ENCODE measurements at regions not wholly inside any gene's neighbourhood (a gene's known extent, or its start where the extent isn't known, plus 50 kb on each side); places are given as distances from the start of the nearest gene placed in this dataset.

DNA sequence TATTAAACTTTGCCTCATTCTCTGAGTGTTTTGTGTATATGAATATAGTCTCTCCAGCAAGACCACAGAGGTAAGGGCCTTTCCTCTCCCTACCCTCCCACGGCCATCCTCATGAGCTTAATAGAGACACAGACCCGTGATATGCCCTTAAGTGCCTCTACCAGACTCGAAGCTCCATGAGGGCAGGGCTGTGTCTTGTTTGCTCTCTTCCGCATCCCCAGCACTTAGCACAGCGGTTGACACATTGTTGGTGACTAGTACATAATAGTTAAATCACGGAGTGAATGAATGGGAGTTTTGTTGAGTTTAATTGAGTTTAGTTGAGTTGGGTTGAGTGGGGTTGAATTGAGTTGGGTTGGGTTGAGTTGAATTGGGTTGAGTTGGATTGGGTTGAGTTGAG is 122.3 kb downstream of the ZFP36L2 start:
- Mint-ChIP-seq H3K36me3 (ENCODE audit: low read depth) (no peaks in the 10 kb centered on the region), H3K9me3 (ENCODE audit: low read depth) (peaks cover 11% of the 10 kb centered on the region), H3K27me3 (ENCODE audit: low read depth) (no peaks in the 10 kb centered on the region), H3K4me3 (ENCODE audit: unreplicated experiment) (no peak overlapping the region), H3K27ac (ENCODE audit: unreplicated experiment) (peak overlapping the region; percentile 20), H3K4me1 (ENCODE audit: low read depth) (peaks cover 71% of the 10 kb centered on the region)
- no peak for TF ChIP-seq CTCF (IDR thresholded peaks at IDR 0.05)
- DNase-seq (ENCODE audit: low spot score) = no peak

- H3K27ac Mint-ChIP-seq (ENCODE audit: unreplicated experiment) = peak overlapping the region; percentile 98
These were observed 123.4 kb downstream of the ZFP36L2 start for GRCh38 chr2:43103093-43103404.

DNA sequence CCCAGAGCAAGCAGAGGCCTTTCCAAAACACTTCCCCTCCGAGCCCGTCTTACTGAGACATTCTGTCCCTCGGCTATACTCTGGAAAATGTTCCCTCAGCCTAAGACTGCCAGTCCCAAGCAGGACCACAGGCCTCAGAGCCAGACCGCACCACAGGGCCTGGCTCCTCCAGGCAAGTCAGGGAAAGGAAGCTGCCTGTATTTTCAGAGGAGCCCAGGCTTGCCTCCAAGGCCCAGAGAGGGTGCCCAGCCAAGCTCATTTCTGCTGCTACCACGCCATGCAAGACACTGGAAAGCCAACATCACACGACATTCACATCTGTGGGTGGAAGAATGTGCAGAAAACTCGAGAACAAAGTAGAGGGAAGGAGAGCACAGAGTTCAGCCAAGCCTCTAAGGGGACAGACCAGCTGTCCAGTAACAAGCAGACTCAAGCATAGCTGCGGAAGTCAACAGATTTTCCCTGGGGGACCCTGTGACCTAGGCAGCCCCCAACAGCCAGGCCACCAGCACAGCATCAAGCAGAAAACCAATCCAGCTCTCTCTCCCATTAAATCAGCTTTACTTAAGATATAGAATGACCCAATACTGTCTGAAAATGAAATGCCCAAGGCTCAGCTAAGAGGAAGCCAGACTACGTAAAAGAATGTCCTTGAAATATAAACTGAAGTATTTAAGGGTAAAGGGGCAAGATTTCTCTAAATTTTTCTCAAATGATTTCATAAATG is 123.9 kb downstream of the ZFP36L2 start:
- no peaks in the 10 kb centered on the region for H3K27me3 Mint-ChIP-seq (ENCODE audit: low read depth)
- no peaks in the 10 kb centered on the region for H3K36me3 Mint-ChIP-seq (ENCODE audit: low read depth)
- no peak for DNase-seq (ENCODE audit: low spot score)
- H3K27ac Mint-ChIP-seq (ENCODE audit: unreplicated experiment) = peak overlapping the region; percentile 98
- H3K9me3 Mint-ChIP-seq (ENCODE audit: low read depth) = peaks cover 11% of the 10 kb centered on the region
- no peak for TF ChIP-seq CTCF (IDR thresholded peaks at IDR 0.05)
- H3K4me3 Mint-ChIP-seq (ENCODE audit: unreplicated experiment) = no peak overlapping the region
- H3K4me1 Mint-ChIP-seq (ENCODE audit: low read depth) = peaks cover 68% of the 10 kb centered on the region

More at GRCh38 chr2:43103093-43103404, 123.4 kb downstream of the ZFP36L2 start:
- no peaks in the 10 kb centered on the region for H3K27me3 Mint-ChIP-seq (ENCODE audit: low read depth)
- no peak for TF ChIP-seq CTCF (IDR thresholded peaks at IDR 0.05)
- peaks cover 66% of the 10 kb centered on the region for H3K4me1 Mint-ChIP-seq (ENCODE audit: low read depth)
- no peaks in the 10 kb centered on the region for H3K36me3 Mint-ChIP-seq (ENCODE audit: low read depth)
- H3K9me3 Mint-ChIP-seq (ENCODE audit: low read depth) = peaks cover 11% of the 10 kb centered on the region
- no peak overlapping the region for H3K4me3 Mint-ChIP-seq (ENCODE audit: unreplicated experiment)
- no peak for DNase-seq (ENCODE audit: low spot score)

GRCh38 chr2:43101751-43102150 is 124.7 kb downstream of the ZFP36L2 start:
- H3K4me1 Mint-ChIP-seq (ENCODE audit: low read depth) = peaks cover 60% of the 10 kb centered on the region
- no peaks in the 10 kb centered on the region for H3K36me3 Mint-ChIP-seq (ENCODE audit: low read depth)
- peaks cover 11% of the 10 kb centered on the region for H3K9me3 Mint-ChIP-seq (ENCODE audit: low read depth)
- H3K27me3 Mint-ChIP-seq (ENCODE audit: low read depth) = no peaks in the 10 kb centered on the region
- peak overlapping the region; percentile 19 for H3K4me3 Mint-ChIP-seq (ENCODE audit: unreplicated experiment)
- peak overlapping the region; percentile 98 for H3K27ac Mint-ChIP-seq (ENCODE audit: unreplicated experiment)
- no peak for DNase-seq (ENCODE audit: low spot score)
- TF ChIP-seq CTCF (IDR thresholded peaks at IDR 0.05) = no peak

GRCh38 chr2:43100883-43101662 is 125.3 kb downstream of the ZFP36L2 start:
- H3K27ac Mint-ChIP-seq (ENCODE audit: unreplicated experiment) = peak overlapping the region; percentile 98
- H3K27me3 Mint-ChIP-seq (ENCODE audit: low read depth) = no peaks in the 10 kb centered on the region
- peak overlapping the region; percentile 51 for H3K4me3 Mint-ChIP-seq (ENCODE audit: unreplicated experiment)
- peaks cover 16% of the 10 kb centered on the region for H3K9me3 Mint-ChIP-seq (ENCODE audit: low read depth)
- peaks cover 53% of the 10 kb centered on the region for H3K4me1 Mint-ChIP-seq (ENCODE audit: low read depth)
- DNase-seq (ENCODE audit: low spot score) = no peak
- peaks cover 3% of the 10 kb centered on the region for H3K36me3 Mint-ChIP-seq (ENCODE audit: low read depth)
- TF ChIP-seq CTCF (IDR thresholded peaks at IDR 0.05) = no peak
